Stimulated activated CD4-positive, alpha-beta T cell treated with anti-CD3 and anti-CD28 coated beads, Interleukin-1b, Interleukin-23, amount 100 ng/mL, for 4 hours (primary cell): ENCODE measurements at regions not wholly inside any gene's neighbourhood (a gene's known extent, or its start where the extent isn't known, plus 50 kb on each side); places are given as distances from the start of the nearest gene placed in this dataset.
"Not testable (repeated sequence)": the region's sequence is repeated elsewhere in the genome, so short reads cannot be mapped to it uniquely, and the experiment has no call there.

Experiments
- DNase-seq, 2 donors: peaks; one replicate each; pipeline ENCODE4 v3.0.0-alpha.2; 2020; ENCODE audit warnings: low read depth in 2 of 2

DNA sequence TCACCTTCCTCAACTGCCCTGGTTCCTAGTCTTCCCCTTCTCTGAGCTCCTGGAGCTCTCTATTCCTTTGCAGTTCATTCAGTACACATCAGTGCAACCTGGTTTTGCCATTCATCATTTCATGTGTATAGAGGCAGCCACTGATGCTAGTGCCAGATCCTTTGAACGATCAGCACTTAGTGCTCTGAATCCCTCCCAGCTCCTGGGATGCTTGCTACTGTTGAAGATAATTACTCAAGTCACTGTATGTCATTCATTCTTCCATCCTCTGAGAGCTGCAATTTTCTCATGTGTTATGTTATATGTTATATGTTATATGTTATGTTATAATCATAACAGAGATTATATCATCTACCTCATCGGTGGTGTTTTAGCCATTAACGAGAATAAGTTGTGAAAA lies 98.5 kb upstream of the UXS1 start:
- DNase-seq: no peak

DNA sequence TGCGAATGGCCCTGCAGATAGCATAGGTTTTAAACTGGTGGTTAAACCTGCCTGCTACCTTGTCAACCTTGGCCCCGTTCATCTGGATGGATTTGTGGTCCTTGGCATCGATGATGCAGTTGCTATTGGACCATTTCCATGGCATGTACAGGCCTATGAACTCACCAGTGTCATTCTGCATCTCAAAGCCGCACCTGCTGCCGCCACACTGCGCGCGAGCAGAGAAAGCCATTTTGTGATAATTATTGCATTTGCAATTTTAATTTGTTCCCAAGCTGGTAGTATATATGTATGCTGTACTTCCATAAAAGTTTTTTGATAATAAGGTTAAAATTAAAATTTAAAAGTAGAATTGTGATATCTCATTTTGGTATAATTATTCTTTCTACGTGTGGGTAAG lies 94.8 kb upstream of the UXS1 start:
- DNase-seq: no peak

DNA sequence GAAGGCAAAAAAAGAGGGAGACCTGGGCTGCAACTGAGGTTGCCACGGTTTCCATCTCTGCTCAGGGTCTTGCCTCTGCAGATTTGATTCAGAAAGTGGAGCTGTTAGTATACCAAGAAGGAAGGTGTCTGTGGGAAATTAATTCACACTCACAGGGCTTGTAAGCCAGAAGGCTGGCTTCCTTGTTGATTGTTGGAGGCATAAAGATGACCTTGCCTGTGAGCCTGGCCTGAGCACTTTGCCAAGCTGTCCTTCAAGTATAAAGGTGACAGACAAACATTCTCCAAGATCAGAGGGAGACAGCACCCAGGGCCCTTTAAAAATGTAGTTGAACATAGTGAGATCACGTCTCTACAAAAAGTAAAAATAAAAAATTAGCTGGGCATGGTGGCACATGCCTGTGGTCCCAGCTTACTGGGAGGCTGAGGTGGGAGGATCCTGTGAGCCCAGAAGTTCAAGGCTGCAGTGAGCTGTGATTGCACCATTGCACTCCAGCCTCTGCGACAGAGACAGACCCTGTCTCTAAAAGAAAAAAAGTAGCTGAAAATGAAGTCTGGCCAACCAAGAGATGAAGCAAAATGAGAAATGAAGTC lies 91.2 kb upstream of the UXS1 start:
- DNase-seq: no peak

- no peak for DNase-seq
Measured at GRCh38 chr2:106284691-106285202, 90.6 kb upstream of the UXS1 start.

DNA sequence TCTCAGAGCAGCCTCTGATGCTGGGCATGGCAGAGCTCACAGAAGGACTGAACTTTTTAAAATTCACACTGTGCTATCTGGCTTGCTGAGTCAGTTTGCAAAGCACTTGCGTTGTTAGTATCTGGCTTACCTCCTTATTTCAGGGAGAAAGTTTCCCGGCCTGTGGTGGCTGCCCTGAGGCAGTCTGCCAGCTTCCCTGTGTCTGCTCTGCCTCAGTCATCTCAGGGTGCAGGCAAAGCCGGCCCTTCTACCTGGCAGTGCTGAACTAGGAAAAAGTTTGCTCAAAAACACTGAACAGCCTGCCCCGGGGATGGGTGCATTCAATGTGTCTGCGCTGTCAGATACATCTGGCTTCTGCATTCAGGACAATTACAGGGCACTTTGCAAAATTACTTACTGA lies 90.2 kb upstream of the UXS1 start:
- no peak for DNase-seq

- DNase-seq: not testable (repeated sequence)
Measured at GRCh38 chr2:106283228-106284152, 89.4 kb upstream of the UXS1 start.

DNA sequence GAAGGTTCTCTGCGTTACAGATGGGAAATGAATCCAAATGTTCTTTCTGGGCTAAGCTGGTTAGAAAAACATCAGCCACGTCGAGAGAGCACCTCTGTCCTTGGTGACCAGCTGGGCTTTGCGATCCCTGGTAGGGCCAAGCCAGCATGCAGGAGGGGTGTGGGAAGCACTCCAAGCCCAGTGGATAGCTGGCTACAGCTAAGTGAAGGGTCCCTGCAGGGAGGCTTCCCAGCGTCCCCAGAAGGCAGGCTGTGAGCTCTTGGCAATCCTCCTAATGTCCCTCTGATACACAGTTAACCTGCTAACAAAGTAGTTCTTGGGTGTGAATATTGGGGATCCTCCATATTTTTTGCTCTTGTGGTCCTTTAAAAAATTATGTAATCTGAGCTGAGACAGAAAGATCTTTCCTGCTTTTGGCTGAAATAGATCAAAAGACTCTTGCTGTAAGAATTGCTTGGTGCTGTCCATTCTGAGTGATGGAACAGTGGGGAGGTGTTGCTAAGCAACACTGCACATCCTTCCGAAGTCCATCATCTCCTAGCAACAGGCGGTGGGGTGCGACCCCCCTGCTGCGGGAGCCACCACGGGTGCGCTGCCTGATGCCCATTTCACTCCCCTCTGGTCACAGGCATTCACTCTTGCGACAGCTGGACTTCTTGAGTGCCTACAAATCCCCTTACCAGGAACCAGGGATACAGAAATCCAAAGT lies 88.5 kb upstream of the UXS1 start:
- no peak for DNase-seq

- not testable (repeated sequence) for DNase-seq
Measured at GRCh38 chr2:106281907-106282430, 87.9 kb upstream of the UXS1 start.

DNA sequence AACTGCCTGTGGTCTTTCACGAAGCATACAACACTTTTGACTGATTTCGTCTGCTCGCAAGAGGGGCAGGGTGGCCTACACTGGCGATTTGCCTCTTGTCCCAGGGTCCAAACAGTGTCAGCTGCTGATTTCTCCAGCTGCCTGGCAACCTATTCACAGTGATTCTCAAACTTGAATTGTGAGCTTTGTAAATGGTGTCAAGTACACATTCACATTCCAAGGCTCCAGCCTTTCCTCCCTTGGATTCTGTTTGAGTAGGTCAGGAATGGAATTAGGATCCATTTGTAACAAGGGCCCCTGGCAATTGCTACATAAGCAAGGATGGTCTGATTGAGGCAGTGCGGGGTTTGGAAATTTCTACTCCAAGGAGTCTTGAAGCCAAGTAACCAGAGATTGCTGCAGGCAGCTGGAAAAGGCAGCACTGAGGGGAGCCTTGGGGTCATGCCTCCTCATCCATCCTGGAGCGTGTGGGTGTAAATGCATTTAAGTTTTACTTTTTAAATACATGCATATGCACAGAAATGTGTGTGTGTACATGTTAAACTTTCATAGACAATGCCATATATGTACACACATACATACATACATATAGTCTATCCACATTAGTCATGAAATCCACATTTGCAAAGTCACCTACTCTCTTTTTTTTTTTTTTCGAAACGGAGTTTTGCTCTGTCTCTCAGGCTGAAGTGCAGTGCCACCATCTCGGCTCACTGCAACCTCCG lies 86.8 kb upstream of the UXS1 start:
- DNase-seq: no peak

GRCh38 chr2:106280224-106280623 lies 86.1 kb upstream of the UXS1 start:
- no peak for DNase-seq

DNA sequence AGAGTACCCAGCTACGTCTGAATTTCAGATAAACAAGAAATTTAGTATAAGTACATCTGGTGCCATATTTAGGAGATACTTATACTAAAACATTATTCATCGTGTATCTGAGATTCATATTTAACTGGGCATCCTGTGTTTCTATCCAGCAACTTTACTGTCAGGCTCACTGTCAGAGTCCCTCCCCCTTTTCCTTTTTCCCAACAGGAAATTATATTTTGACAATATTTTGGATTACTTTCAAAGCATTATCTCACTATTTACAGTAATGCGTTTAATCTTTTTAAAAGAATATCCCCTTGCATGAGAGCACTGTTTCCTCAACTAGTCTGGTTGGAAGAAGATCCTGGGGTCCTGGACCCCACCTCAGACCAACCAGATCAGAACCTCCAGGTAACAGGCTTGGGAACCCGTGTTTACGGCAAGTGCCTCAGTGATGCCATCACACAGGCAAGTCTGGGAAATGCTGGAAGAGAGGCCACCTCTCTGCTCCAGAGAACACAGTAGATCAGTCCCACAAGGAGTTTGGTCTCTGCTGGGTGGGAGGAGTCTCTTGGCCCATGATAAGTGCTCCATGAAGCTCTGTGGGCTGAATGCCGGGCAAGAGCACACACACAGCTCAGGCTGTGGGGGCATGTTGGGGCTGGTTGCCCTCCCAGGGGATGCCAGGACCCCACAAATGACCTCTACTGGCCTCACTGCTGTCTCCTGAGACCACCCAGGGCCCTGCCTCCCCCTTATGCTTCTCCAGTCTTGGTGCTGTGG lies 84.2 kb upstream of the UXS1 start:
- no peak for DNase-seq

- no peak for DNase-seq
Measured at GRCh38 chr2:106277426-106277825, 83.3 kb upstream of the UXS1 start.

- DNase-seq: no peak
Measured at GRCh38 chr2:106275971-106276370, 81.9 kb upstream of the UXS1 start.

DNA sequence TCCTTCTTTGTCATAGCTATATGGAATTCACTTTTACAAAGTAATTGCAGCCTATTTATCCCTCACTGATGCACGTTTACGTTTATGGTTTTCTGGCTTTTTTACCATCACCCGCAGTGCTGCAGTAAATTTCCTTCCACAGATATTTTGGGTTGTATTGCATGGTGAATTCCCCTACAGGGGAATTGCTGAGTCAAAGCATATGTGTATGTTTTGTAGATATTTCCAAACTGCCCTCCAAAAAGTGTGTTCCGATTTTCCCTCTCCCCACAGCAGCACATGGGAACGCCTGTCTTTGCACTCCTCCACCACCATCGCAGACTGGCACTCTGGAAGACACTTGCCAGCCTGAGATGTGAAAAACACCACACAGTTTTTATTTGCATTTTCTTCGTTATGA lies 80.6 kb upstream of the UXS1 start:
- no peak for DNase-seq

GRCh38 chr2:106272216-106272807 lies 78.2 kb upstream of the UXS1 start:
- DNase-seq: no peak

DNA sequence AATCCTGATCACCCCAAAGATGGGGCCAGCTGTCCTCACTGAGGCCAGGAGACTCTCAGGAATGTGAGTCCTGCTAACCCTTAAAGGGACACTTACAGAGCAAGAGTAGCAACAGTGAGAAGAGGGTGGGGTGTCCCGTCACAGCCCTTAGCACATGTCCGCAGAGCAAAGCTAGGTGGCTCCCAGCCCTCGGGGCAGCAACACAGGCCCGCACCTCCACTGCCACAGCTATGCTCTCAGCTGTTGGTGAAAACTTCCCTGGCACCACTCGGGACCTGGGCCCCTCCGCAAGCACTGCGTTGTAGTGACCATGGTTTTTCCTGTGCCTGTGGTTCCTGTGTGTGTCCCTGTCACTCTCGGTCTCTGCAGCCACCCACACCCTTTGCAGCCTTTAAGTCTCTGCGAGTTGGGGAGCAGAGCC lies 76.4 kb upstream of the UXS1 start:
- DNase-seq: no peak

DNA sequence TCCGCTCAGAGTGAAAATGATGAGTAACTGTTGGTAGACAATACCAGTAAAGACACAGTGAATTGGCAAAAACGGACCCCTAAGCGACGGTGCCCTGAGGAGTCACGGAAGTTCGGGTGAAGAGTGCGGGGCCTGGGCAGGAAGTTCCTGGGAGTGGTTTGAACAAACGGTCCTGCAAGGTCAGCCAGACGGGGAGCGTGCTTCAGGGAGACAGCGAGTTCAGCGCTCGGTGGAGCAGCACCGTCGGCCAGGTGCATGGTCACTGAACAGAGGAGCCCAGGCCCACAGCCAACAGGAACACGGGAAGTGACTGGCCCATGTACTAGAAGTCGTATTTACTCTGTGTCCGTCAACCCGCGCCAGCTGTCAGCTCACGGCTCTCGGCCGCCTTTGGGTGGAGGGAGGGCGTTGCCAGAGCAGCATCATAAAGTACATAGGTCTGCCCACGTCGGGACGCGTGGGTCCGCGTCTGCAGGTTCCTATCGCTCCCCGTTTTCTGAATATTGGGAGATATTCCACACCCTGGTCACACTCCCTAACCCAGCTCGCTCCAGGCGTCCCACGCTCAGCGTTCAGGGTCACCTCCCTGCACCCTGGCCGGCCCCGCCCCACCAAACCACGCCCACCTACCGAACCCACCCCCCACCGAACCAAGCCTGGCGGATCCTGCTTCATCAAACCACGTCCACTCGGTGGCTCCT lies 75.6 kb upstream of the UXS1 start:
- DNase-seq: peak; percentile 17 to 34

DNA sequence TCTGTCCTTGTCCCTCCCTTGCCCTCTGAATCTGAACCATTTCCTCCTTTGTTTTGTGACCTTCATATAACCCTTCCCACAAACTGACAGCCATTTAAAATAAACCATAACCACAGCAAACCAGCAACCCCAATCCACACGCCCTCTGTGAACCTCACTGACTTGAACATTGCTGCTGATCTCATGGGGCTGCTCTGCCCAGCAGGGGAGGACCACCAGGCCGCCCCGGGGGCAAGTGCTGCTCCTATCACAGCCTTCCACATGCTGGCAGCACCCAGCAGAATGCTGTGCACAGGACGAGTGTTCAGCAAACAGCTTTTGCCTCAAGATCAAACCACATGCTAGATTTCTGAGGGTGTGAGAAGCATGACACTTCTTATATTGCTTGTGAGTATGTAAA lies 73.9 kb upstream of the UXS1 start:
- no peak for DNase-seq

DNA sequence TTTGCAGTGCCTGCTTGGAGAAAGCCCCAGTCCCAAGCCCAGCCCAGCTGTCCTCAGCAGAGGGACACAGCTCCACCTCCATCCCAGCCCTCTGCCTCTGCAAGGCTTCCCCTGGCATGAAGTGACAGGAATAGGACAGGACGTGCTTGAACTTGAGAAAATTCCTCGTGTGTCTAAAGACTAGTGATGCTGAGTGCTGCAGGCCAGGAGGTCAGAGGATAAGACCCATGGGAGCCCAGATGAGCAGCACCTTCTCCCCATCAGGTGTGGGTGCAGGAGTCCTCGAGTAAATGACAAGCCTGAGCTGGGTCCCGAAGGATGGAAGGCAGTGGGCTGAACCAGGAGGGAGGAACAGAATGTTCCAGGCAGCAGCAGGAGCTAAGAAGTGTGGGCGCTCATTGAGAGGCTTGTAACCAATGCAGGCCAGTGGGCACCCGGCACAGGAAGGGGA lies 67.8 kb upstream of the UXS1 start:
- no peak for DNase-seq

DNA sequence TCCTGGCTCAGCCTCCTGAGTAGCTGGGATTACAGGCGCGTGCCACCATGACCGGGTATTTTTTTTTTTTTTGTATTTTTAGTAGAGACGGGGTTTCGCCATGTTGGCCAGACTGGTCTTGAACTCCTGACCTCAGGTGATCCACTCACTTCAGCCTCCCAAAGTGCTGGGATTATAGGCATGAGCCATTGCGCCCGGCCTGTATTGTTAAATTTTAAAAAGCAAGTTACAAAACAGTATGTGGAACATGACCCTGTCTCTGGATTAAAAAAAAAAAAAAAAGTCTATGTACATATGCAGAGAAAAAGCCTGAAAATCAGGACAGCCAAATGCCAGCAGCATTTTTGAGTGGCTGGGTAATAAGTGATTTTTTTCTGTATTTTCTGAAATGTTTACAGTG lies 64.8 kb upstream of the UXS1 start:
- not testable (repeated sequence) for DNase-seq
